Ovary (tissue), 7 donors: ENCODE measurements at regions not wholly inside any gene's neighbourhood (a gene's known extent, or its start where the extent isn't known, plus 50 kb on each side); places are given as distances from the start of the nearest gene placed in this dataset.

ENCODE experiments used
- DNase-seq, 5 donors: peaks; one replicate each; pipeline ENCODE4 v3.0.0-alpha.2; 2019 to 2020
- H3K27ac ChIP-seq, 2 donors: fragments of 200-600 bp; one replicate each; pipeline versions ENCODE4 v1.5.1 to v1.8.0; 2019 to 2022
- H3K27me3 ChIP-seq: fragments of 200-600 bp; one replicate; pipeline ENCODE4 v1.8.0; 2022
- H3K36me3 ChIP-seq: fragments of 200-600 bp; sonication (generic); one replicate; pipeline ENCODE4 v1.5.1; 2019
- H3K4me1 ChIP-seq: one replicate; pipeline ENCODE4 v1.8.1; 2013; ENCODE audit warnings: mild to moderate bottlenecking, moderate library complexity; ENCODE audit not compliant: insufficient read depth
- H3K4me3 ChIP-seq: fragments of 200-600 bp; sonication (generic); one replicate; pipeline ENCODE4 v1.5.1; 2017
- H3K9me3 ChIP-seq, 2 donors: fragments of 200-600 bp in 1 of 2; sonication (generic) in 1 of 2; one replicate each; pipeline versions ENCODE4 v1.5.1 to v1.8.1; 2013 to 2019; ENCODE audit warnings: mild to moderate bottlenecking in 1 of 2, moderate library complexity in 1 of 2
- EP300 ChIP-seq: sonication (generic); formaldehyde crosslinking; IDR thresholded peaks from one replicate; pipeline ENCODE4 v1.6.1; 2017; ENCODE audit warnings: antibody characterized with exemption
- POLR2A ChIP-seq: fragments of 450-650 bp; IDR thresholded peaks from one replicate; pipeline ENCODE4 v1.6.1; 2017; ENCODE audit warnings: antibody characterized with exemption, mild to moderate bottlenecking, moderate library complexity
- WGBS, 3 donors: extraction: QIAGEN DNeasy Blood & Tissue Kit in 1 of 3; methylation state at CpG; one replicate each; pipeline versions ENCODE4 v1.1.5 to v1.1.7; 2013 to 2017; 5-methylcytosine and 5-hydroxymethylcytosine counted together
- intact Hi-C, 4 donors: fragments of 100-400 bp; cut with DNase I; formaldehyde crosslinking; loops; one replicate each; pipeline versions ENCODE4 v1.11.0 to v1.15.1; 2022 to 2023
- TF ChIP-seq, protein P1 (sequence below), 3 donors: fragments of 450-650 bp in 2 of 3; fragments of 200-600 bp in 1 of 3; IDR thresholded peaks; one replicate each; pipeline versions ENCODE4 v1.5.1 to v1.8.0; 2016 to 2022; ENCODE audit warnings: antibody characterized with exemption in 3 of 3, mild to moderate bottlenecking in 1 of 3
- donor health status: DM: no; HTN: no; CAD: no; lungs with moderate emphysema.
- donor health status: DM: no; HTN: no; CAD: no.
- donor health status: Bipolar disorder and iron deficiency.
- donor health status: DM: no; HTN: no; CAD: no.
- donor health status: DM: yes; HTN: yes; CAD: no.

DNA sequence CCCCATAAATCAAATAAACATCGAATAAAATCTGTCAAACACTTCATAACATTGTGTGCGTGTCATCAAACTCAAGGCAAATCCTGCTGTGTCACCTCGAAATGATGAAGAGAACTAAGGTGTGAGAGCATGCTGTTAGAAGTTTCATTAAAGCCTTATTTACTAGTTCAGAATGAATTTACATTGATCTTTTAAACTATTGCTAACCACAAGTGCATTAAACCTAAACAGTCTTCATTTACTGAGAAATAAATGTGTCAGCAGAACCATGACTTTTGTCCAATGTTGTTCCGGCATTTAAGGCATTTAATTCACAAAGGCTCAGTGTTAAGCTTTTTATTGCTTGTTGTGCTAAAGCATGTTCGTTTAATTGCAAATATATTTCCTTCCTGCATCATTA is 474.4 kb downstream of the SETD4 start:
- H3K36me3 ChIP-seq = no peaks in the 10 kb centered on the region
- H3K4me1 ChIP-seq = no peaks in the 10 kb centered on the region
- TF ChIP-seq, protein P1, sequence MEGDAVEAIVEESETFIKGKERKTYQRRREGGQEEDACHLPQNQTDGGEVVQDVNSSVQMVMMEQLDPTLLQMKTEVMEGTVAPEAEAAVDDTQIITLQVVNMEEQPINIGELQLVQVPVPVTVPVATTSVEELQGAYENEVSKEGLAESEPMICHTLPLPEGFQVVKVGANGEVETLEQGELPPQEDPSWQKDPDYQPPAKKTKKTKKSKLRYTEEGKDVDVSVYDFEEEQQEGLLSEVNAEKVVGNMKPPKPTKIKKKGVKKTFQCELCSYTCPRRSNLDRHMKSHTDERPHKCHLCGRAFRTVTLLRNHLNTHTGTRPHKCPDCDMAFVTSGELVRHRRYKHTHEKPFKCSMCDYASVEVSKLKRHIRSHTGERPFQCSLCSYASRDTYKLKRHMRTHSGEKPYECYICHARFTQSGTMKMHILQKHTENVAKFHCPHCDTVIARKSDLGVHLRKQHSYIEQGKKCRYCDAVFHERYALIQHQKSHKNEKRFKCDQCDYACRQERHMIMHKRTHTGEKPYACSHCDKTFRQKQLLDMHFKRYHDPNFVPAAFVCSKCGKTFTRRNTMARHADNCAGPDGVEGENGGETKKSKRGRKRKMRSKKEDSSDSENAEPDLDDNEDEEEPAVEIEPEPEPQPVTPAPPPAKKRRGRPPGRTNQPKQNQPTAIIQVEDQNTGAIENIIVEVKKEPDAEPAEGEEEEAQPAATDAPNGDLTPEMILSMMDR (IDR thresholded peaks at IDR 0.05) = no peak
- TF ChIP-seq POLR2A = no peak
- no peak for TF ChIP-seq EP300
- no peak overlapping the region for H3K4me3 ChIP-seq
- H3K9me3 ChIP-seq = no peaks in the 10 kb centered on the region
- intact Hi-C loops = no loop called here
- no peak for DNase-seq
- no peaks in the 10 kb centered on the region for H3K27me3 ChIP-seq
- WGBS, 3 donors = 60 to 69% (median 65%) methylated on average over 5 of the region's 5 CpGs
- no peak overlapping the region for H3K27ac ChIP-seq

DNA sequence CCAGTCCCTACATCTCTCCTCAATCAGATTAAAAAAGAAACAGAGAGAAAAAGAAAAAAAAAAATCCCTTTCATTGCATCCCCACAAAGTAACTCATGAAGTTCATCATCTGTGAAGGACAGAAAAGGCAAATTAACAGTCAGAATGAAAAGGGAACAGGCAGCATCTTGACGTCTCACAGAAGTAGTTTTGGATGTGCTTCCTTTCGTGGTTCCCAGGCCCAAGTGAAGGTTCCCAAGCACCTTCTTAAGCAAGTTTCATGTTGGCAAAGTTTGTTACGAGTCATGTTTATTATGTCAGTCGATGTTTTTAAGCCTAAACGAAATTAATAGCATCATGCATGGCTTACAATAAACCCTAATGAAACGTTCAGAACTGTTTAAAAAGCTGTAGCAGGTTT is 475.2 kb downstream of the SETD4 start:
- intact Hi-C loops = no loop called here
- Histone ChIP-seq H3K4me3 (no peak overlapping the region), H3K36me3 (no peaks in the 10 kb centered on the region), H3K27ac (no peak overlapping the region), H3K4me1 (no peaks in the 10 kb centered on the region), H3K27me3 (no peaks in the 10 kb centered on the region), H3K9me3 (no peaks in the 10 kb centered on the region)
- DNase-seq = no peak
- TF ChIP-seq EP300 (no peak), POLR2A (no peak)
- TF ChIP-seq, protein P1 (IDR thresholded peaks at IDR 0.05) = no peak
- WGBS, 3 donors = 67 to 80% (median 73%) methylated on average over 6 of the region's 6 CpGs

GRCh38 chr21:35583566-35584216 is 476.6 kb downstream of the SETD4 start:
- Histone ChIP-seq H3K27ac (no peak overlapping the region), H3K4me1 (no peaks in the 10 kb centered on the region), H3K36me3 (no peaks in the 10 kb centered on the region), H3K4me3 (no peak overlapping the region), H3K27me3 (no peaks in the 10 kb centered on the region), H3K9me3 (no peaks in the 10 kb centered on the region)
- DNase-seq = no peak
- WGBS, 3 donors = 88 to 93% (median 92%) methylated on average over 8 of the region's 8 CpGs
- intact Hi-C loops = no loop called here
- no peak for TF ChIP-seq EP300
- TF ChIP-seq POLR2A = no peak
- TF ChIP-seq, protein P1 (IDR thresholded peaks at IDR 0.05) = no peak

- intact Hi-C loops = no loop called here
- no peaks in the 10 kb centered on the region for H3K36me3 ChIP-seq
- H3K27ac ChIP-seq = no peak overlapping the region
- H3K4me1 ChIP-seq = no peaks in the 10 kb centered on the region
- H3K27me3 ChIP-seq = no peaks in the 10 kb centered on the region
- TF ChIP-seq POLR2A = no peak
- TF ChIP-seq, protein P1 (IDR thresholded peaks at IDR 0.05) = no peak
- TF ChIP-seq EP300 = no peak
- no peak overlapping the region for H3K4me3 ChIP-seq
- 70 to 78% (median 71%) methylated on average over 1 of the region's 1 CpG for WGBS, 3 donors
- no peak for DNase-seq
- no peaks in the 10 kb centered on the region for H3K9me3 ChIP-seq
Measured at GRCh38 chr21:35582731-35583130, 477.6 kb downstream of the SETD4 start.
